AG04450 (cell line): ENCODE measurements at regions not wholly inside any gene's neighbourhood (a gene's known extent, or its start where the extent isn't known, plus 50 kb on each side); places are given as distances from the start of the nearest gene placed in this dataset.
"Not testable (repeated sequence)": the region's sequence is repeated elsewhere in the genome, so short reads cannot be mapped to it uniquely, and the experiment has no call there.

Experiments
- CTCF ChIA-PET: fragments of 300-600, 350-600 bp; formaldehyde crosslinking; extraction: SDS; loops from one replicate; lab custom pipeline; 2022; ENCODE audit warnings: antibody characterized with exemption, inconsistent platforms; lab: Charles Lee
- POLR2A ChIA-PET: fragments of 350-600 bp; formaldehyde crosslinking; extraction: SDS; loops from one replicate; lab custom pipeline; 2021; ENCODE audit warnings: antibody characterized with exemption, inconsistent platforms; lab: Yijun Ruan, JAX
- DNase-seq: peaks from one replicate; pipeline ENCODE4 v3.0.0-alpha.2; 2011; ENCODE audit warnings: low read depth, low spot score
- H3K27ac ChIP-seq: one replicate; pipeline ENCODE4 v1.5.1; 2012; ENCODE audit warnings: low read depth, low read length, control low read depth
- H3K27me3 ChIP-seq: one replicate; pipeline ENCODE4 v1.6.0; 2012; ENCODE audit warnings: low read length; ENCODE audit not compliant: control insufficient read depth, insufficient read depth
- H3K4me3 ChIP-seq: 2 replicates; pipeline ENCODE4 v1.5.1; 2011; ENCODE audit warnings: mild to moderate bottlenecking, low read depth, low read length, control low read depth
- H3K9me3 ChIP-seq: 2 replicates; pipeline ENCODE4 v1.5.1; 2012; ENCODE audit warnings: low read length; ENCODE audit not compliant: control insufficient read depth, insufficient read depth
- CTCF ChIP-seq: IDR thresholded peaks from 2 replicates; pipeline ENCODE4 v1.5.1; 2011; ENCODE audit warnings: low read depth, low read length, control low read depth, inconsistent platforms

- ChIA-PET POLR2A (no interaction called here), CTCF (interaction anchor here (0.7 to 4.2 kb wide), 17 partner anchors 10 to 404 kb away, joined by 3 to 100 read pairs (median 3); partner anchors contain the start of gene GUCY2F)
- no peak overlapping the region for H3K4me3 ChIP-seq
- H3K9me3 ChIP-seq = no peaks in the 10 kb centered on the region
- H3K27me3 ChIP-seq = no peaks in the 10 kb centered on the region
- TF ChIP-seq CTCF = peak; percentile 73
- no peak overlapping the region for H3K27ac ChIP-seq
- no peak for DNase-seq
Observed at GRCh38 chrX:109886122-109886761, 116.7 kb upstream of the TMEM164 start.

DNA sequence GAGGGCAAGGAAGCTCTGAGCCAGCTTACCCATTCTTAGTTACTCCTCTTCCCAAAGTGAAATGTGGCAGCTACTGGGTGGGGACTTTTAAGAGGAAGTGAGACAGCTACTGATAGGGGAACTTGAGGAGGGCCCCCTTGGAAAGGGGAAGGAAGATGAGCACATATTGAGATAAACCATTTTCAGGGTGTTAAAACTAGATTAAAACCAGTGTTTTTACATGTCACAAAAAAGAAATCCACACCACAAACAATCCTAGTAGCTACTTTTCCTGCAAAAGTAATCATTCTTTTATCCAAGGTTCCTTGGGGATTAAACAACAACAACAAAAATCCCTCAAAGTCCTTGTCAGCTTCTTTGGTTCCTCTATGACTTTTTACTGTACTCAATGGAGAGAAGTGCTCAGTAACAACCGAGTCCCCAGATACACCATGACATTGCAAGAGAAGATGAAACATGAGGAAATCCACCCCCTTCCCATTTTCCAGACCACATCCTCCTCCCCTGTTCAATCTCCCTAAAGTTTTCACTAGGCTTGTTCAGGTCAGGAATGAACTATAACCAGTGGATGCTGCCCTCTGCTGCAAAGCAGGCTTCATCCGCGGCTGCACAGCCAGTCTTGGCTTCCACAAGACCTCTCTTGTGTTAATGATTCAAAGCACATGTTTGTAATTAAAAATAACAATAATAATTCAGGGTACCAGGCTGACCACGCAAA, 113.5 kb upstream of the TMEM164 start:
- CTCF ChIA-PET = interaction anchor here (0.6 to 4.2 kb wide), 15 partner anchors 21 to 492 kb away, joined by 3 to 100 read pairs (median 3); no protein-coding TSS in a partner anchor
- no peak for DNase-seq
- POLR2A ChIA-PET = no interaction called here
- Histone ChIP-seq H3K9me3 (no peaks in the 10 kb centered on the region), H3K4me3 (no peak overlapping the region), H3K27me3 (no peaks in the 10 kb centered on the region), H3K27ac (no peak overlapping the region)
- TF ChIP-seq CTCF = peak; percentile 59

- no peak for DNase-seq
- Histone ChIP-seq H3K27ac (no peak overlapping the region), H3K9me3 (no peaks in the 10 kb centered on the region), H3K4me3 (no peak overlapping the region), H3K27me3 (no peaks in the 10 kb centered on the region)
- ChIA-PET POLR2A (interaction anchor here (0.9 to 1.6 kb wide), 2 partner anchors 33 to 235 kb away, joined by 3 to 4 read pairs; no protein-coding TSS in a partner anchor), CTCF (interaction anchor here (0.6 to 2.7 kb wide), 60 partner anchors 10 to 528 kb away, joined by 3 to 136 read pairs (median 6); partner anchors contain the start of gene NXT2)
- TF ChIP-seq CTCF = no peak
Observed at GRCh38 chrX:109890300-109890699, 112.6 kb upstream of the TMEM164 start.

GRCh38 chrX:109890910-109891502, 111.9 kb upstream of the TMEM164 start:
- TF ChIP-seq CTCF = peak; percentile 83
- H3K4me3 ChIP-seq = no peak overlapping the region
- H3K27me3 ChIP-seq = no peaks in the 10 kb centered on the region
- DNase-seq = no peak
- ChIA-PET CTCF (interaction anchor here (0.6 to 2.7 kb wide), 81 partner anchors 9 to 527 kb away, joined by 3 to 136 read pairs (median 5); partner anchors contain the start of genes GUCY2F and NXT2), POLR2A (interaction anchor here (0.9 to 1.6 kb wide), 2 partner anchors 33 to 235 kb away, joined by 3 to 4 read pairs; no protein-coding TSS in a partner anchor)
- H3K27ac ChIP-seq = no peak overlapping the region
- no peaks in the 10 kb centered on the region for H3K9me3 ChIP-seq

- H3K4me3 ChIP-seq, H3K27ac ChIP-seq, H3K9me3 ChIP-seq, H3K27me3 ChIP-seq, DNase-seq, POLR2A ChIA-PET, CTCF ChIA-PET: not testable (repeated sequence)
Observed at GRCh38 chrX:109896024-109896423, 106.9 kb upstream of the TMEM164 start.
